ENCODE measurements at regions not wholly inside any gene's neighbourhood (a gene's known extent, or its start where the extent isn't known, plus 50 kb on each side); places are given as distances from the start of the nearest gene placed in this dataset.

GRCh38 chr16:85524630-85525419 lies 88.3 kb upstream of the GSE1 start:
- no peak for TF ChIP-seq POLR2AphosphoS5 (IDR thresholded peaks at IDR 0.05)
- TF ChIP-seq CTCF (IDR thresholded peaks at IDR 0.05), result no peak
